ENCODE measurements at regions not wholly inside any gene's neighbourhood (a gene's known extent, or its start where the extent isn't known, plus 50 kb on each side); places are given as distances from the start of the nearest gene placed in this dataset.

DNA sequence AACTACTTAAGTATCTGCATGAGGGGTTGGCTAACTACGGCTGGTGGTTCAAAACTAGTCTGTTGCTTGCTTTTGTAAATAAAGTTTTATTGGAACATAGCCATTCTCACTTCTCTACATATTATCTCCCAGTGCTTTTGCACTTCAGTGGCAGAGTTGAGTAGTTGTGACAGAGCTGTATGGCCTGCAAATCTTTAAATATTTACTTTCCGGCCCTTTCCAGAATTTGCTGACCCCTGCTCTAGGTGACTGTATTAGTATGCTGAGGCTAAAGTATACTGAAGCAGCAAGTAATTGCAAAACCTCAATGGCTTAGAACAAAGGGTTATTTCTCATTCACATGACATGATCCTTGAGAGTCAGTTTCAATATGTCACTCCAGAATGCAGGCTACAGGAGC lies 78.3 kb downstream of the OTUD1 start:
- H4K8ac ChIP-seq (ENCODE audit: low read depth, low read length): no peak overlapping the region
- H3K79me1 ChIP-seq (ENCODE audit: low read length): no peaks in the 10 kb centered on the region
- no peak overlapping the region for H3K23ac ChIP-seq (ENCODE audit: low read length)
- no peak overlapping the region for H3K4me3 ChIP-seq (ENCODE audit: low read depth, low read length)
- DNase-seq: no peak
- no peak overlapping the region for H3K27ac ChIP-seq (ENCODE audit: low read depth, low read length)
- H2AK5ac ChIP-seq (ENCODE audit: low read length): no peak overlapping the region
- no peak overlapping the region for H3K14ac ChIP-seq (ENCODE audit: low read length)
- H3K36me3 ChIP-seq (ENCODE audit: control insufficient read depth in 1 of 2, insufficient read depth in 2 of 2, low read length in 2 of 2): no peaks in the 10 kb centered on the region
- no peaks in the 10 kb centered on the region for H3K9me3 ChIP-seq (ENCODE audit: insufficient read depth, low read depth, low read length)
- H2BK12ac ChIP-seq (ENCODE audit: low read length): no peak overlapping the region
- no peak overlapping the region for H3K4ac ChIP-seq (ENCODE audit: low read depth, low read length)
- no peak overlapping the region for H2AFZ ChIP-seq (ENCODE audit: insufficient read depth, low read length, poor library complexity)
- H3K27me3 ChIP-seq (ENCODE audit: insufficient read depth, low read length): no peaks in the 10 kb centered on the region
- H2BK120ac ChIP-seq (ENCODE audit: insufficient read depth, low read length, poor library complexity): no peak overlapping the region
- no peaks in the 10 kb centered on the region for H3K79me2 ChIP-seq (ENCODE audit: control insufficient read depth, insufficient read depth, low read length, poor library complexity)
- H3K18ac ChIP-seq (ENCODE audit: low read length): no peak overlapping the region
- no peak overlapping the region for H3K9ac ChIP-seq (ENCODE audit: low read length)
- H4K91ac ChIP-seq (ENCODE audit: low read depth, low read length): no peak overlapping the region
- H2BK5ac ChIP-seq (ENCODE audit: low read depth, low read length, poor library complexity): no peak overlapping the region
- no peak overlapping the region for H4K12ac ChIP-seq (ENCODE audit: low read depth, low read length)
- H3K4me1 ChIP-seq (ENCODE audit: control insufficient read depth in 1 of 2, insufficient read depth in 2 of 2, low read length in 2 of 2): no peaks in the 10 kb centered on the region
- no CpG with 5 or more reads among the region's 2 CpGs for WGBS (ENCODE audit: extremely low coverage, insufficient coverage, insufficient read length)
- H3K4me2 ChIP-seq (ENCODE audit: low read length): no peak overlapping the region

DNA sequence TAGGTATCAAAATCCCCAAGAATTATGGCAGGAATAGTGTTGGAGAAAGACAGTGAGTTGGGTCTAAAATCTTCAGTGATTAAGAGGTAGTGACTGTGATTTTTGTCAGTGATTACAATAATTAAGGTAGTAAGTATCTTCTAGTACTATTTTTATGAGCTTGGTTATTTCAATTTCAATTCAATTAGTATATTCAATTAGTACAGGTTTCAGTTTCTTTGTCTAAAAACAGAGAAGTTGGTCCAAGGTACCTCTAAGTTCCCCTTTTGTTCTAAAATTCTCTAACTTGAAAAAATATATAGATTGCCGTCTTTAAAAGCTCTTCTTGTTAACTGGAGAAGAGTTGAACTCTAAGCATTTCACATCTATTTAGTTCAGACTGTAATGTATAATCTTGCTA lies 82.9 kb downstream of the OTUD1 start:
- no peak overlapping the region for H2BK12ac ChIP-seq (ENCODE audit: low read length)
- no peak overlapping the region for H2AK5ac ChIP-seq (ENCODE audit: low read length)
- H2BK120ac ChIP-seq (ENCODE audit: insufficient read depth, low read length, poor library complexity): no peak overlapping the region
- no peaks in the 10 kb centered on the region for H3K36me3 ChIP-seq (ENCODE audit: control insufficient read depth in 1 of 2, insufficient read depth in 2 of 2, low read length in 2 of 2)
- H4K12ac ChIP-seq (ENCODE audit: low read depth, low read length): no peak overlapping the region
- H3K4me1 ChIP-seq (ENCODE audit: control insufficient read depth in 1 of 2, insufficient read depth in 2 of 2, low read length in 2 of 2): no peaks in the 10 kb centered on the region
- no peaks in the 10 kb centered on the region for H3K9me3 ChIP-seq (ENCODE audit: insufficient read depth, low read depth, low read length)
- H2BK5ac ChIP-seq (ENCODE audit: low read depth, low read length, poor library complexity): no peak overlapping the region
- H3K14ac ChIP-seq (ENCODE audit: low read length): no peak overlapping the region
- H3K4me2 ChIP-seq (ENCODE audit: low read length): no peak overlapping the region
- no peaks in the 10 kb centered on the region for H3K79me1 ChIP-seq (ENCODE audit: low read length)
- H3K23ac ChIP-seq (ENCODE audit: low read length): no peak overlapping the region
- H4K91ac ChIP-seq (ENCODE audit: low read depth, low read length): no peak overlapping the region
- H3K4me3 ChIP-seq (ENCODE audit: low read depth, low read length): no peak overlapping the region
- H3K27ac ChIP-seq (ENCODE audit: low read depth, low read length): no peak overlapping the region
- no peak overlapping the region for H3K9ac ChIP-seq (ENCODE audit: low read length)
- H3K27me3 ChIP-seq (ENCODE audit: insufficient read depth, low read length): no peaks in the 10 kb centered on the region
- WGBS (ENCODE audit: extremely low coverage, insufficient coverage, insufficient read length): no CpG with 5 or more reads among the region's 1 CpG
- H3K79me2 ChIP-seq (ENCODE audit: control insufficient read depth, insufficient read depth, low read length, poor library complexity): no peaks in the 10 kb centered on the region
- H2AFZ ChIP-seq (ENCODE audit: insufficient read depth, low read length, poor library complexity): no peak overlapping the region
- no peak for DNase-seq
- no peak overlapping the region for H3K4ac ChIP-seq (ENCODE audit: low read depth, low read length)
- H4K8ac ChIP-seq (ENCODE audit: low read depth, low read length): no peak overlapping the region
- no peak overlapping the region for H3K18ac ChIP-seq (ENCODE audit: low read length)

DNA sequence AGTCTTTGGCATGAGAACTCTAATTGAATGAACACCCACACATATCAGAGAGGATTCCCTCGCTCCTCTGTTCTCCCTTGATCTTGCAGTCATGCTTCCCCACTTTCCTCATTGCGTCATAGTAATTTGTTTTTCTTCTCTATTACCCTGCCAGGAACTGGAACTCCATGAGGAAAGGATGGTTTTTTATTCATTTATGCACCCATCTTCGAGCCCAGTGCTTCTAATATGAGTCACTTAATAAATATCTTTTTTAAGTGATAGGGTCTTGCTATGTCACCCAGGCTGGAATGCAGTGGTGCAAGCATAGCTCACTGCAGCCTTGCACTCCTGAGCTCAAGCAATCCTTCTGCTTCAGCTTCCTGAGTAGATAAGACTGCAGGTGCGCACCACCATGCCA lies 83.5 kb downstream of the OTUD1 start:
- H3K79me2 ChIP-seq (ENCODE audit: control insufficient read depth, insufficient read depth, low read length, poor library complexity): no peaks in the 10 kb centered on the region
- no peak overlapping the region for H3K18ac ChIP-seq (ENCODE audit: low read length)
- no peak overlapping the region for H3K14ac ChIP-seq (ENCODE audit: low read length)
- H3K36me3 ChIP-seq (ENCODE audit: control insufficient read depth in 1 of 2, insufficient read depth in 2 of 2, low read length in 2 of 2): no peaks in the 10 kb centered on the region
- H4K91ac ChIP-seq (ENCODE audit: low read depth, low read length): no peak overlapping the region
- no peak overlapping the region for H2BK5ac ChIP-seq (ENCODE audit: low read depth, low read length, poor library complexity)
- H2AK5ac ChIP-seq (ENCODE audit: low read length): no peak overlapping the region
- H3K9ac ChIP-seq (ENCODE audit: low read length): no peak overlapping the region
- no peaks in the 10 kb centered on the region for H3K79me1 ChIP-seq (ENCODE audit: low read length)
- no peak overlapping the region for H3K4me3 ChIP-seq (ENCODE audit: low read depth, low read length)
- DNase-seq: peak; percentile 7 to 61
- no peak overlapping the region for H4K8ac ChIP-seq (ENCODE audit: low read depth, low read length)
- H3K27me3 ChIP-seq (ENCODE audit: insufficient read depth, low read length): no peaks in the 10 kb centered on the region
- no peak overlapping the region for H3K4me2 ChIP-seq (ENCODE audit: low read length)
- no peaks in the 10 kb centered on the region for H3K4me1 ChIP-seq (ENCODE audit: control insufficient read depth in 1 of 2, insufficient read depth in 2 of 2, low read length in 2 of 2)
- no peak overlapping the region for H2BK12ac ChIP-seq (ENCODE audit: low read length)
- no peak overlapping the region for H3K23ac ChIP-seq (ENCODE audit: low read length)
- no peaks in the 10 kb centered on the region for H3K9me3 ChIP-seq (ENCODE audit: insufficient read depth, low read depth, low read length)
- no peak overlapping the region for H3K4ac ChIP-seq (ENCODE audit: low read depth, low read length)
- no peak overlapping the region for H3K27ac ChIP-seq (ENCODE audit: low read depth, low read length)
- H4K12ac ChIP-seq (ENCODE audit: low read depth, low read length): no peak overlapping the region
- no CpG with 5 or more reads among the region's 4 CpGs for WGBS (ENCODE audit: extremely low coverage, insufficient coverage, insufficient read length)
- H2BK120ac ChIP-seq (ENCODE audit: insufficient read depth, low read length, poor library complexity): no peak overlapping the region
- H2AFZ ChIP-seq (ENCODE audit: insufficient read depth, low read length, poor library complexity): no peak overlapping the region

DNA sequence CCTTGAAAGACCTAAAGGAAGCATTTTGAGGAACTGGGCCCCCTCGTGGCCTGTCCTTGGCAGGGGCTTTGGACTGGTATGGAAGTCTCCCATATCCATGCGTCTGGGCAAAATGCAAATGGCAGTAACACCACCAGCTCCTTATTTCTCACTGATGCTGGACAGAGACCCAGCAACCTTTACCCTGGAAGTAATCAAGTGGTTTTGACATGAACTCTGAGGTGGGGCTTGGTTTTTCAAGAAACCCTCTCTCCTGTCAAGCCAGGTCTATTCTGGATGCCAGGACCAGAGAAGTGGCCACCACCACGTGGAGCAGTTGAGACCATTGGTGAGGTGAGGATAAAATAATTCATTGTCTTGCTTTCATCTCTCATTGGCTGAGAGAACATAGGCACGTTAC lies 84.4 kb downstream of the OTUD1 start:
- H3K79me2 ChIP-seq (ENCODE audit: control insufficient read depth, insufficient read depth, low read length, poor library complexity): no peaks in the 10 kb centered on the region
- no peaks in the 10 kb centered on the region for H3K36me3 ChIP-seq (ENCODE audit: control insufficient read depth in 1 of 2, insufficient read depth in 2 of 2, low read length in 2 of 2)
- no peak overlapping the region for H4K12ac ChIP-seq (ENCODE audit: low read depth, low read length)
- no peak overlapping the region for H2AFZ ChIP-seq (ENCODE audit: insufficient read depth, low read length, poor library complexity)
- no peak overlapping the region for H4K91ac ChIP-seq (ENCODE audit: low read depth, low read length)
- no peaks in the 10 kb centered on the region for H3K4me1 ChIP-seq (ENCODE audit: control insufficient read depth in 1 of 2, insufficient read depth in 2 of 2, low read length in 2 of 2)
- no CpG with 5 or more reads among the region's 4 CpGs for WGBS (ENCODE audit: extremely low coverage, insufficient coverage, insufficient read length)
- no peak overlapping the region for H3K18ac ChIP-seq (ENCODE audit: low read length)
- no peak overlapping the region for H2BK5ac ChIP-seq (ENCODE audit: low read depth, low read length, poor library complexity)
- DNase-seq: no peak
- no peak overlapping the region for H3K9ac ChIP-seq (ENCODE audit: low read length)
- no peak overlapping the region for H3K4me3 ChIP-seq (ENCODE audit: low read depth, low read length)
- no peak overlapping the region for H3K27ac ChIP-seq (ENCODE audit: low read depth, low read length)
- no peak overlapping the region for H3K23ac ChIP-seq (ENCODE audit: low read length)
- no peak overlapping the region for H2AK5ac ChIP-seq (ENCODE audit: low read length)
- H3K4me2 ChIP-seq (ENCODE audit: low read length): no peak overlapping the region
- no peak overlapping the region for H4K8ac ChIP-seq (ENCODE audit: low read depth, low read length)
- no peak overlapping the region for H2BK12ac ChIP-seq (ENCODE audit: low read length)
- H2BK120ac ChIP-seq (ENCODE audit: insufficient read depth, low read length, poor library complexity): no peak overlapping the region
- H3K14ac ChIP-seq (ENCODE audit: low read length): no peak overlapping the region
- no peak overlapping the region for H3K4ac ChIP-seq (ENCODE audit: low read depth, low read length)
- no peaks in the 10 kb centered on the region for H3K79me1 ChIP-seq (ENCODE audit: low read length)
- no peaks in the 10 kb centered on the region for H3K9me3 ChIP-seq (ENCODE audit: insufficient read depth, low read depth, low read length)
- H3K27me3 ChIP-seq (ENCODE audit: insufficient read depth, low read length): no peaks in the 10 kb centered on the region

Measured in trophoblast cell (in vitro differentiated cells and primary cell).